ENCODE measurements at regions not wholly inside any gene's neighbourhood (a gene's known extent, or its start where the extent isn't known, plus 50 kb on each side); places are given as distances from the start of the nearest gene placed in this dataset.
"Not testable (repeated sequence)": the region's sequence is repeated elsewhere in the genome, so short reads cannot be mapped to it uniquely, and the experiment has no call there.

- POLR2A ChIA-PET (ENCODE audit: partially characterized antibody) = interaction anchor here (1.0 to 1.5 kb wide), 2 partner anchors 12 to 127 kb away, joined by 3 to 4 read pairs; partner anchors contain the start of genes MRPL32 and PSMA2
- FAIRE-seq = not testable (repeated sequence)
Measured at GRCh38 chr7:43059067-43059600, 53.3 kb upstream of the HECW1 start.

More at GRCh38 chr7:43059067-43059600, 53.3 kb upstream of the HECW1 start:
- not testable (repeated sequence) for H2AFZ ChIP-seq (ENCODE audit: low read length); H4K20me1 ChIP-seq (replicated peaks in 1 of 2; ENCODE audit: control insufficient read depth in 1 of 2, insufficient read depth in 2 of 2, low read length in 2 of 2); H3K23me2 ChIP-seq (ENCODE audit: low read depth, low read length); H2BK5ac ChIP-seq (ENCODE audit: low read depth, low read length); H3K23ac ChIP-seq (ENCODE audit: insufficient read length); H3K56ac ChIP-seq (replicated peaks; ENCODE audit: insufficient read length, low read depth, low read length); H2BK120ac ChIP-seq (replicated peaks; ENCODE audit: low read depth, low read length); H4K5ac ChIP-seq (ENCODE audit: insufficient read length, low read depth, low read length); H3K9ac ChIP-seq (replicated peaks in 1 of 4; ENCODE audit: extremely low read depth in 1 of 4, low read depth in 3 of 4, low read length in 3 of 4); H3K36me3 ChIP-seq (ENCODE audit: control insufficient read depth in 2 of 4, insufficient read depth in 4 of 4, low read length in 3 of 4); H2AK5ac ChIP-seq (ENCODE audit: low read depth, low read length); H3K79me2 ChIP-seq (ENCODE audit: control insufficient read depth in 1 of 2, insufficient read depth in 2 of 2, low read length in 2 of 2); H2BK15ac ChIP-seq (ENCODE audit: low read length); H4K91ac ChIP-seq (replicated peaks; ENCODE audit: insufficient read length, low read length); H3K27me3 ChIP-seq (replicated peaks in 1 of 4; ENCODE audit: control insufficient read depth in 3 of 4, extremely low read depth in 1 of 4, insufficient read depth in 3 of 4, low read length in 3 of 4); H2BK20ac ChIP-seq (ENCODE audit: low read length); H3K27ac ChIP-seq (ENCODE audit: low read depth, low read length); H3K4me1 ChIP-seq (replicated peaks in 1 of 4; ENCODE audit: control insufficient read depth in 3 of 4, insufficient read depth in 4 of 4, low read length in 3 of 4); H3K9me3 ChIP-seq (ENCODE audit: insufficient read depth in 2 of 2, low read depth in 1 of 2, low read length in 1 of 2); H3K79me1 ChIP-seq (ENCODE audit: low read depth, low read length); H3K18ac ChIP-seq (ENCODE audit: extremely low read depth, low read length); H3K4ac ChIP-seq (replicated peaks; ENCODE audit: insufficient read length, low read depth, low read length); H3K14ac ChIP-seq (ENCODE audit: insufficient read length); H2BK12ac ChIP-seq (ENCODE audit: low read depth, low read length)
- Histone ChIP-seq H3K4me2 (ENCODE audit: insufficient read depth in 1 of 2, low read depth in 2 of 2, low read length in 2 of 2) (0 out of 4 replicates have a peak overlapping the region, but pooled peaks of 1 of the 2 experiments have one; percentile 7), H3K4me3 (ENCODE audit: extremely low read depth in 1 of 4, insufficient read depth in 2 of 4, low read depth in 3 of 4, low read length in 4 of 4) (0 out of 8 replicates have a peak overlapping the region, but pooled peaks of 1 of the 4 experiments have one; percentile 24), H4K8ac (ENCODE audit: extremely low read depth, insufficient read depth, low read length) (peak overlapping the region; percentile 25; the same call in 1 of the 2 replicates)
- peak in 1 of 2 experiments; percentile 63 for DNase-seq (ENCODE audit: low read depth in 1 of 2, low spot score in 2 of 2)
- TF ChIP-seq YY1 (IDR thresholded peaks at IDR 0.05; ENCODE audit: low read depth, low read length) = 0 out of 2 replicates have a peak, but pooled peaks have one; percentile 42
- 84% methylated on average over 29 of the region's 33 CpGs; no CpG with 5 or more reads in 1 of the 2 experiments for WGBS, 2 experiments (ENCODE audit: extremely low coverage in 1 of 2, insufficient coverage in 1 of 2, insufficient read length in 1 of 2, insufficient replicate concordance in 2 of 2, low coverage in 1 of 2, low lambda C conversion rate in 2 of 2, missing lambda C conversion rate in 1 of 2)
- CTCF ChIA-PET (ENCODE audit: partially characterized antibody) = interaction anchor here (0.7 to 1.8 kb wide), 4 partner anchors 12 to 196 kb away, joined by 3 to 7 read pairs (median 3); partner anchors contain the start of genes MRPL32 and PSMA2

All from H1 (cell line).